CD14-positive monocyte (primary cell): ENCODE measurements at regions not wholly inside any gene's neighbourhood (a gene's known extent, or its start where the extent isn't known, plus 50 kb on each side); places are given as distances from the start of the nearest gene placed in this dataset.

Experiments used
- DNase-seq, 3 donors: peaks; one replicate each; pipeline ENCODE4 v3.0.0-alpha.2; 2011 to 2022
- H2AFZ ChIP-seq: 2 replicates; pipeline ENCODE4 v1.6.0; 2012; ENCODE audit warnings: mild to moderate bottlenecking, low read depth, low read length, inconsistent platforms; ENCODE audit not compliant: insufficient read depth, poor library complexity, severe bottlenecking
- H3K27ac ChIP-seq, 2 donors: 1 replicate in 1 of 2; 2 replicates in 1 of 2; pipeline ENCODE4 v1.5.1; 2012 to 2013; ENCODE audit warnings: low read length in 2 of 2, control low read depth in 1 of 2, inconsistent platforms in 1 of 2, low read depth in 1 of 2, mild to moderate bottlenecking in 1 of 2
- H3K27me3 ChIP-seq, 2 donors: one replicate each; pipeline versions ENCODE4 v1.6.0 to v1.6.1; 2011 to 2013; ENCODE audit warnings: low read length in 2 of 2; ENCODE audit not compliant: control insufficient read depth in 2 of 2, insufficient read depth in 2 of 2
- H3K36me3 ChIP-seq, 2 donors: replicated peaks in 1 of 2; 1 replicate in 1 of 2; 2 replicates in 1 of 2; pipeline versions ENCODE4 v1.5.1 to v1.6.1; 2012 to 2013; ENCODE audit warnings: low read length in 2 of 2, control low read depth in 1 of 2, inconsistent platforms in 1 of 2, mild to moderate bottlenecking in 1 of 2; ENCODE audit not compliant: insufficient read depth in 2 of 2, control insufficient read depth in 1 of 2
- H3K4me1 ChIP-seq, 2 donors: 1 replicate in 1 of 2; 2 replicates in 1 of 2; pipeline versions ENCODE4 v1.5.1 to v1.6.1; 2012 to 2013; ENCODE audit warnings: low read length in 2 of 2, control low read depth in 1 of 2, inconsistent platforms in 1 of 2, mild to moderate bottlenecking in 1 of 2, moderate library complexity in 1 of 2; ENCODE audit not compliant: insufficient read depth in 2 of 2, control insufficient read depth in 1 of 2
- H3K4me2 ChIP-seq: replicated peaks from 2 replicates; pipeline ENCODE3; 2012; ENCODE audit warnings: low read length, moderate library complexity, mild to moderate bottlenecking; ENCODE audit not compliant: poor library complexity, severe bottlenecking; ENCODE audit errors: extremely low read depth
- H3K4me3 ChIP-seq, 3 experiments: fragments of 200-600 bp in 1 of 3; sonication (generic) in 1 of 3; replicated peaks in 1 of 3; 1 replicate in 2 of 3; 2 replicates in 1 of 3; pipeline ENCODE4 v1.5.1; 2011 to 2013; ENCODE audit warnings: low read length in 3 of 3, mild to moderate bottlenecking in 3 of 3, control low read depth in 2 of 3, low read depth in 2 of 3, inconsistent platforms in 1 of 3, moderate library complexity in 1 of 3
- H3K79me2 ChIP-seq: 2 replicates; pipeline ENCODE4 v1.6.0; 2012; ENCODE audit warnings: mild to moderate bottlenecking, control low read depth, inconsistent platforms, low read length, moderate library complexity; ENCODE audit not compliant: insufficient read depth
- H3K9ac ChIP-seq: 2 replicates; pipeline ENCODE4 v1.6.0; 2017; ENCODE audit warnings: low read length, mild to moderate bottlenecking; ENCODE audit not compliant: insufficient read depth, poor library complexity, severe bottlenecking
- H3K9me3 ChIP-seq, 2 donors: replicated peaks in 1 of 2; 1 replicate in 1 of 2; 2 replicates in 1 of 2; pipeline versions ENCODE4 v1.5.1 to v1.6.1; 2012 to 2013; ENCODE audit warnings: low read length in 2 of 2, control low read depth in 1 of 2; ENCODE audit not compliant: control insufficient read depth in 1 of 2, insufficient read depth in 1 of 2
- H4K20me1 ChIP-seq: 2 replicates; pipeline ENCODE4 v1.6.0; 2012; ENCODE audit warnings: mild to moderate bottlenecking, low read length, control low read depth, moderate library complexity; ENCODE audit not compliant: insufficient read depth
- H3K27ac Mint-ChIP-seq, 7 donors: one replicate each; pipeline ENCODE4 v1.8.0; 2020; ENCODE audit warnings: mild to moderate bottlenecking in 7 of 7, mixed read lengths in 7 of 7, moderate library complexity in 6 of 7, inconsistent platforms in 2 of 7
- H3K27me3 Mint-ChIP-seq, 3 donors: one replicate each; pipeline ENCODE4 v1.8.0; 2021 to 2022; ENCODE audit warnings: low read depth in 3 of 3, mild to moderate bottlenecking in 3 of 3, mixed read lengths in 3 of 3, moderate library complexity in 3 of 3, inconsistent platforms in 1 of 3
- H3K36me3 Mint-ChIP-seq, 2 donors: one replicate each; pipeline ENCODE4 v1.8.0; 2020; ENCODE audit warnings: mixed read lengths in 2 of 2, inconsistent platforms in 1 of 2, mild to moderate bottlenecking in 1 of 2
- H3K4me1 Mint-ChIP-seq: one replicate; pipeline ENCODE4 v1.8.0; 2020; ENCODE audit warnings: mild to moderate bottlenecking, mixed read lengths
- H3K4me3 Mint-ChIP-seq, 2 donors: one replicate each; pipeline ENCODE4 v1.8.0; 2020; ENCODE audit warnings: mild to moderate bottlenecking in 2 of 2, mixed read lengths in 2 of 2, moderate library complexity in 1 of 2
- H3K9me3 Mint-ChIP-seq, 7 donors: one replicate each; pipeline ENCODE4 v1.8.0; 2020 to 2022; ENCODE audit warnings: mixed read lengths in 7 of 7, mild to moderate bottlenecking in 6 of 7, moderate library complexity in 6 of 7, inconsistent platforms in 2 of 7
- WGBS: methylation state at CpG from one replicate; pipeline ENCODE4 v1.1.5; 2013; ENCODE audit warnings: missing lambda C conversion rate; ENCODE audit not compliant: insufficient coverage; 5-methylcytosine and 5-hydroxymethylcytosine counted together
- intact Hi-C, 2 donors: fragments of 100-400 bp; cut with micrococcal nuclease; formaldehyde crosslinking; loops; one replicate each; pipeline versions ENCODE4 v1.15.0 to v1.15.1; 2023
- TF ChIP-seq, protein P1 (sequence below): fragments of 200-600 bp; IDR thresholded peaks from one replicate; pipeline ENCODE4 v1.8.0; 2022; ENCODE audit warnings: antibody characterized with exemption, mild to moderate bottlenecking

DNA sequence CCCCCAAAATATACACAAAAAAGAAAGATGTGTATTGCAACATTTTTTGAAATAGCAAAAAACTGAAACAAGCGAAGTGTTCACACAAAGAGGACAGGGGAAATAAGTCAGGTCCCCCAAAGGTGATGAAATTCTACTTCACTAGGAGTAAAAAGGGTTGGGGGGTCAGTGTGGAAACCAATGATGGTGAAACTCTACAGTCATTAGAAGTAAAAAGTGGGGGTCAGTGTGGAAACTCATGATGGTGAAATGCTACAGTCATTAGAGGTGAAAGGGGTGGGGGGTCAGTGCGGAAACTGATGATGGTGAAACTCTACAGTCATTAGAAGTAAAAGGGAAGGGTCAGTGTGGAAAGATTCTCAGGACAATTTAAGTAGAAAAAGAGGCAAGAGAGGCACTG lies 298.2 kb downstream of the EIPR1 start:
- 71% methylated on average over 1 of the region's 2 CpGs for WGBS
- no peak overlapping the region for H3K27ac ChIP-seq
- H3K79me2 ChIP-seq, result no peaks in the 10 kb centered on the region
- DNase-seq, result peak; percentile 12 to 15 (median 14)
- TF ChIP-seq, protein P1, sequence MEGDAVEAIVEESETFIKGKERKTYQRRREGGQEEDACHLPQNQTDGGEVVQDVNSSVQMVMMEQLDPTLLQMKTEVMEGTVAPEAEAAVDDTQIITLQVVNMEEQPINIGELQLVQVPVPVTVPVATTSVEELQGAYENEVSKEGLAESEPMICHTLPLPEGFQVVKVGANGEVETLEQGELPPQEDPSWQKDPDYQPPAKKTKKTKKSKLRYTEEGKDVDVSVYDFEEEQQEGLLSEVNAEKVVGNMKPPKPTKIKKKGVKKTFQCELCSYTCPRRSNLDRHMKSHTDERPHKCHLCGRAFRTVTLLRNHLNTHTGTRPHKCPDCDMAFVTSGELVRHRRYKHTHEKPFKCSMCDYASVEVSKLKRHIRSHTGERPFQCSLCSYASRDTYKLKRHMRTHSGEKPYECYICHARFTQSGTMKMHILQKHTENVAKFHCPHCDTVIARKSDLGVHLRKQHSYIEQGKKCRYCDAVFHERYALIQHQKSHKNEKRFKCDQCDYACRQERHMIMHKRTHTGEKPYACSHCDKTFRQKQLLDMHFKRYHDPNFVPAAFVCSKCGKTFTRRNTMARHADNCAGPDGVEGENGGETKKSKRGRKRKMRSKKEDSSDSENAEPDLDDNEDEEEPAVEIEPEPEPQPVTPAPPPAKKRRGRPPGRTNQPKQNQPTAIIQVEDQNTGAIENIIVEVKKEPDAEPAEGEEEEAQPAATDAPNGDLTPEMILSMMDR, result no peak
- H3K4me3 ChIP-seq, result no peak overlapping the region
- no peak overlapping the region for H3K9ac ChIP-seq
- H3K27me3 Mint-ChIP-seq, result peaks cover 0 to 2% (median 0%) of the 10 kb centered on the region in 3 donors
- peak overlapping the region in 2 of 7 donors; percentile 51 to 77 for H3K27ac Mint-ChIP-seq
- H3K27me3 ChIP-seq, result no peaks in the 10 kb centered on the region
- no peak overlapping the region for H2AFZ ChIP-seq
- H3K9me3 ChIP-seq, result no peaks in the 10 kb centered on the region
- no peaks in the 10 kb centered on the region for H3K36me3 ChIP-seq
- H3K4me1 Mint-ChIP-seq, result peaks cover 4% of the 10 kb centered on the region
- no peaks in the 10 kb centered on the region for H3K4me1 ChIP-seq
- peaks cover 0 to 8% (median 4%) of the 10 kb centered on the region in 7 donors for H3K9me3 Mint-ChIP-seq
- intact Hi-C loops, result no loop called here
- no peaks in the 10 kb centered on the region for H3K36me3 Mint-ChIP-seq
- no peaks in the 10 kb centered on the region for H4K20me1 ChIP-seq
- no peak overlapping the region for H3K4me3 Mint-ChIP-seq
- no peak overlapping the region for H3K4me2 ChIP-seq

DNA sequence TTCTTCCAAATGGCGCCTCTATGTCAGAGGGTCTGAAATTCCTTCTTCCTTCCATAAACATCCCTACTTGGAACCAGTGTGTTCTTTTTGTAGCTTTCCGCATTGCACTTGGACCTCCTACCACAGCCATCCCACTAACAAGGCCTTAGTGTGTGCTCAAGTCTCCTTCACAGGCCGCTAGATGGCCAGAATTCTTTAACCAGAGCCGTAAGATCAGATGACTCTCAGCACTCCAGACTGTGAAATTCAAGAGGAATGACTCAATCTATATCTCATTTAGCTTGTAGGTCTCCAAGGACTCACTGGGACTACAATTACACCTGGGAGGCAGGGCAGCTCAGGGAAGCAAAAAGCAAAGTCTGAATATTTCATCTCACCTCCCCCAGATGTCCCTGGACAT lies 298.9 kb downstream of the EIPR1 start:
- H3K79me2 ChIP-seq, result no peaks in the 10 kb centered on the region
- Mint-ChIP-seq H3K36me3 (no peaks in the 10 kb centered on the region), H3K27me3 (peaks cover 0 to 2% (median 1%) of the 10 kb centered on the region in 3 donors), H3K9me3 (peaks cover 0 to 7% (median 4%) of the 10 kb centered on the region in 7 donors), H3K4me3 (no peak overlapping the region), H3K4me1 (peaks cover 4% of the 10 kb centered on the region), H3K27ac (peak overlapping the region in 3 of 7 donors; percentile 31 to 60 (median 49))
- no peaks in the 10 kb centered on the region for H3K27me3 ChIP-seq
- no peaks in the 10 kb centered on the region for H3K4me1 ChIP-seq
- H2AFZ ChIP-seq, result no peak overlapping the region
- no peak overlapping the region for H3K4me2 ChIP-seq
- no peak for DNase-seq
- TF ChIP-seq, protein P1, result no peak
- H3K4me3 ChIP-seq, result no peak overlapping the region
- no peak overlapping the region for H3K27ac ChIP-seq
- no peaks in the 10 kb centered on the region for H3K36me3 ChIP-seq
- no peaks in the 10 kb centered on the region for H4K20me1 ChIP-seq
- intact Hi-C loops, result no loop called here
- WGBS, result 93% methylated on average over 3 of the region's 4 CpGs
- H3K9me3 ChIP-seq, result no peaks in the 10 kb centered on the region
- H3K9ac ChIP-seq, result no peak overlapping the region
